ENCODE measurements at regions not wholly inside any gene's neighbourhood (a gene's known extent, or its start where the extent isn't known, plus 50 kb on each side); places are given as distances from the start of the nearest gene placed in this dataset.
A peak's percentile ranks its signal among the peaks of the same experiment; 100 is the strongest.

- Mint-ChIP-seq H3K27ac (no peak overlapping the region), H3K4me3 (no peak overlapping the region), H3K9me3 (peaks cover 0 to 8% of the 10 kb centered on the region in 2 donors), H3K4me1 (no peaks in the 10 kb centered on the region), H3K27me3 (no peaks in the 10 kb centered on the region)
- no peak for DNase-seq
- no peak for ATAC-seq
Measured at GRCh38 chr13:104008541-104009435, 942.6 kb upstream of the SLC10A2 start.

- Mint-ChIP-seq H3K27me3 (no peaks in the 10 kb centered on the region), H3K9me3 (peaks cover 0 to 8% of the 10 kb centered on the region in 2 donors), H3K27ac (no peak overlapping the region), H3K4me3 (no peak overlapping the region), H3K4me1 (no peaks in the 10 kb centered on the region)
- no peak for ATAC-seq
- no peak for DNase-seq
Measured at GRCh38 chr13:104008075-104008474, 941.9 kb upstream of the SLC10A2 start.

DNA sequence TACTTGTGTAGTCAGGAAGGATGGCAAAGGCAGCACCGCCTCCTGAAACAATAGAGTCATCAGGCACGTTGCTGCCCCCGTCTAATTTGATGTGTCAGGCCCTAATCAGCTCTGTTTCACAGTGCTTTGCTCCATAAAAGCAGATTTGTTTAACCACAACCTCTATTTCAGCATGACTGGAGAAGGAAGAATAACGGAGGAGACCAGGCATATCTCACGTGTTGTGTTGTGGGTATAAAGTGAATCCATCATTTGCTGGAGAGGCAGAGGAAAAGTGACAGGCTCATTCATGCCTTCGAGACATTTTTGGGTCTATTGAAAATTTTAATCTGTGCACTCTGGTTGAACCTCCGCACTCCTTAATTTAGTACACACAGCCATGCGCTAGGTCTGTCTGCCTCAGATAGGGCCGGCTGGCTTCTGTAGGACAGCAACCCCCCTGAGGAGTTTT is 940.4 kb upstream of the SLC10A2 start:
- H3K27me3 Mint-ChIP-seq: no peaks in the 10 kb centered on the region

DNA sequence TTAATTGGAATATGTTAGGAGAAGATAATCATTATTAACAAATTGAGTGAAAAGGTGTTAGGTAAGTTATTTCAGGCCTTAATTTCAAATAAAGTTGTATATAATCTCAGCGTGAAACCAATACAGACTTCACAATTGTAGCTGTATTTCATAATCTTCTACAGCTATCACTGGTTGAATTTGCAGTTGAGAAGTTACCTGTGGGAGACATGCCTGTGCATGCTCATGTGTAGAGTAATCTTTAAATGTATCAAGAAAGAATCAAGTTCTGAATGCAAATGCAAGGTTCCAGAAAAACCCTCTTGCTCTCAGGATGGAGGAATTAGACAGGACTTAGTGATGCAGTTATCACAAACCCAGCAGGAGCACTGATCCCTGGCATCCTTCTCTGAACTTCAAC is 938.4 kb upstream of the SLC10A2 start:
- DNase-seq (no peak), ATAC-seq (no peak)
- Mint-ChIP-seq H3K9me3 (no peaks in the 10 kb centered on the region), H3K4me3 (no peak overlapping the region), H3K4me1 (no peaks in the 10 kb centered on the region), H3K27me3 (no peaks in the 10 kb centered on the region), H3K27ac (no peak overlapping the region)

More for the DNA sequence above, 940.4 kb upstream of the SLC10A2 start:
- H3K9me3 Mint-ChIP-seq: peaks cover 0 to 3% of the 10 kb centered on the region in 2 donors
- no peak for DNase-seq
- H3K27ac Mint-ChIP-seq: peak overlapping the region in 1 of 2 donors; percentile 46
- no peaks in the 10 kb centered on the region for H3K4me1 Mint-ChIP-seq
- no peak for ATAC-seq
- no peak overlapping the region for H3K4me3 Mint-ChIP-seq

DNA sequence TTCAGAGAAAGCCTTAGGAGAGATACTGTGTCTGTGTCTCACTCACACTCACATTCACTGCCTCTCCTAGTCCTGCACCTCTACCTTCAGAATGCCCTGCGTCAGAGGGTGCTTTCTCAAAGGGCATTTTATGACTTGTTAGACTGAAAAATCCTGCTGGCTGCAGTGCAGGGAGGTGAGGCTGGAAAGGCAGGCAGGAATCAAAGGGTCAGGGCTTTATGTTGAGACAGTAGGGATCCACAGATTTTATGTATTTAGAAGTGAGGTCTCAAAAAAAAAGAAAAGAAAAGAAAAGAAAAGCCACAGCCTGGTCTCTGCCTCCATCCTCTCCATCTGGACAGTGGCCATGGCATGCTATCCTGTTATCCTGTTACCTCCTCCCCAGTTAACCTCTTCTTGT is 936.0 kb upstream of the SLC10A2 start:
- Mint-ChIP-seq H3K27ac (no peak overlapping the region), H3K4me1 (no peaks in the 10 kb centered on the region), H3K4me3 (no peak overlapping the region), H3K9me3 (no peaks in the 10 kb centered on the region), H3K27me3 (no peaks in the 10 kb centered on the region)
- DNase-seq: no peak
- no peak for ATAC-seq

DNA sequence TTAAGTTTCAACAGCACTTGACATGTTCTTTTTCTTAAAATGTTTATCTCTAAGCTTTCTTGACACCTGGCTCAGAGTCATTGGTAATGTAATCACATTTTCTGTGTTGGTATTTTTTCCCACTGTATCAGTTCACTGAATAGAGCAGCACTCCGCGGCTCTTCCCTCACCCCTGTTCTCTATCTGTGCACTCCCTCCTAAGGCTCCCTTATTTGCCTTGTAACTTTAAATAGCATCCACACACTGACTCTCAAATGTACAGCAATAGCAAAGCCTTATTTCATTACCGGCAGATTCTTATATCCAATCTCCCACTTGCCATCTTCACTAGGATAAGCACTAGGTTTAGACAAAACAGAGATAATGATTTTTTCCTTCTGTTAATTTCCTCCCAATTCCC is 935.5 kb upstream of the SLC10A2 start:
- no peak overlapping the region for H3K27ac Mint-ChIP-seq
- no peak for DNase-seq
- H3K9me3 Mint-ChIP-seq: no peaks in the 10 kb centered on the region
- H3K27me3 Mint-ChIP-seq: no peaks in the 10 kb centered on the region
- no peaks in the 10 kb centered on the region for H3K4me1 Mint-ChIP-seq
- H3K4me3 Mint-ChIP-seq: no peak overlapping the region
- no peak for ATAC-seq

DNA sequence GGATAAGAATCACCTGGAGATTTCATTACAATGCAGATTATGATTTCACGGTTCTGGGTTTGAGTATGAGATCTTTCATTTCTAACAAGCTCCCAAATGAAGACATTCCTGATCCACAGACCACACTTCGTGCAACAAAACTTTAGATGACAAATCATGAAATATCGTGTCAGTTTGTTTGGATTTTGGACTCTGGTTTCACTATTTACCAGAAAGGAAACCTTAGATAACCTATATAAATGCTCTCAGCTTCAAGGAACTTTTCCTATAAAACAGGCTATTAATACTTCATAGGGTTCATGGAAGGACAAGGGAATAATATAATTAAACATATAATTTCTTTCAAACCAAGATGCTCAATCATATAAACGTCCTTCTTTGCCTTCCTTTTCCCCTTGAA is 930.5 kb upstream of the SLC10A2 start:
- no peak for ATAC-seq
- Mint-ChIP-seq H3K27me3 (no peaks in the 10 kb centered on the region), H3K9me3 (peaks cover 12 to 15% of the 10 kb centered on the region in 2 donors), H3K27ac (no peak overlapping the region), H3K4me3 (no peak overlapping the region), H3K4me1 (no peaks in the 10 kb centered on the region)
- no peak for DNase-seq

GRCh38 chr13:103983948-103984347 is 917.7 kb upstream of the SLC10A2 start:
- ATAC-seq (no peak), DNase-seq (no peak)
- Mint-ChIP-seq H3K9me3 (no peaks in the 10 kb centered on the region), H3K27me3 (no peaks in the 10 kb centered on the region), H3K4me3 (no peak overlapping the region), H3K27ac (no peak overlapping the region), H3K4me1 (no peaks in the 10 kb centered on the region)

DNA sequence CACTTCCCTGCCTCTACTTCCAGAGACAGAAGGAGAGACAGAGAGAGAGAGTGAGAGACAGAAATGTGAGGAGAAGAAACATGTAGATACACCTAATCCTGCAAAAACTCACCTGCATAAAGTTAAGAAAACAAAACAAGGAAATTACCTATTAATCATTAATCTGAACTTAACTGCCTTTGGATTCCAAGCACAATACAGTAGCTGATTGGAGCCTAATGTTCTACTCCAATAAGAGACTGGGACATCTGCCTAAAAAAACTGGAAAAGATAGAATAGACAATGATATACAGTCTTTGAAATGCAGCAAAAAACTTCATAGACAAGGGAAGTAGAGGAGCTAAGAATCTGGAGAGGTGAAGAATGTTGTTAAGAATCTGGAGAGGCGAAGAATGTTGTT is 910.2 kb upstream of the SLC10A2 start:
- Mint-ChIP-seq H3K4me1 (no peaks in the 10 kb centered on the region), H3K9me3 (peaks cover 5 to 7% of the 10 kb centered on the region in 2 donors), H3K27me3 (no peaks in the 10 kb centered on the region), H3K27ac (no peak overlapping the region), H3K4me3 (no peak overlapping the region)
- no peak for ATAC-seq
- DNase-seq: no peak

DNA sequence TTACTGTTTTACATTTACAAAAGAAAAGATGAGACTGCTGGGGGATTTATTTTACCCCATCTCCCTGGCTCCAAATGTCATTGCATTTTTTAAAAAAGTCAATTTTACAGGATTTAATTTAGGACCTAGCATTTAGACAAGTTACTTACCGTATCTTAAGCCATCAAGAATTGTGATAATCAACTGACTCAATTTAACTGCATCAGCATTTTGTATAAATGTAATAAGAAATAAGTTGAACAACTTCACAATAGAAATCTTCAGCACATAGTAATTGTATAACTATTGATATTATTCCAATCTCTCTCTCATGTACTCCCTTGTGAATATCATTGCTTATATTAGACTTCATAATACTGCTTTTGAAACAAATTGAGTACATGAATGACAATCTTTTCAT is 907.5 kb upstream of the SLC10A2 start:
- Mint-ChIP-seq H3K27ac (no peak overlapping the region), H3K4me3 (no peak overlapping the region), H3K27me3 (no peaks in the 10 kb centered on the region), H3K4me1 (no peaks in the 10 kb centered on the region), H3K9me3 (peaks cover 5 to 7% of the 10 kb centered on the region in 2 donors)
- DNase-seq: no peak
- ATAC-seq: no peak

GRCh38 chr13:103969520-103970050 is 903.4 kb upstream of the SLC10A2 start:
- no peak for ATAC-seq
- no peaks in the 10 kb centered on the region for H3K4me1 Mint-ChIP-seq
- H3K4me3 Mint-ChIP-seq: no peak overlapping the region
- peaks cover 0 to 7% of the 10 kb centered on the region in 2 donors for H3K9me3 Mint-ChIP-seq
- DNase-seq: no peak
- no peak overlapping the region for H3K27ac Mint-ChIP-seq
- no peaks in the 10 kb centered on the region for H3K27me3 Mint-ChIP-seq

DNA sequence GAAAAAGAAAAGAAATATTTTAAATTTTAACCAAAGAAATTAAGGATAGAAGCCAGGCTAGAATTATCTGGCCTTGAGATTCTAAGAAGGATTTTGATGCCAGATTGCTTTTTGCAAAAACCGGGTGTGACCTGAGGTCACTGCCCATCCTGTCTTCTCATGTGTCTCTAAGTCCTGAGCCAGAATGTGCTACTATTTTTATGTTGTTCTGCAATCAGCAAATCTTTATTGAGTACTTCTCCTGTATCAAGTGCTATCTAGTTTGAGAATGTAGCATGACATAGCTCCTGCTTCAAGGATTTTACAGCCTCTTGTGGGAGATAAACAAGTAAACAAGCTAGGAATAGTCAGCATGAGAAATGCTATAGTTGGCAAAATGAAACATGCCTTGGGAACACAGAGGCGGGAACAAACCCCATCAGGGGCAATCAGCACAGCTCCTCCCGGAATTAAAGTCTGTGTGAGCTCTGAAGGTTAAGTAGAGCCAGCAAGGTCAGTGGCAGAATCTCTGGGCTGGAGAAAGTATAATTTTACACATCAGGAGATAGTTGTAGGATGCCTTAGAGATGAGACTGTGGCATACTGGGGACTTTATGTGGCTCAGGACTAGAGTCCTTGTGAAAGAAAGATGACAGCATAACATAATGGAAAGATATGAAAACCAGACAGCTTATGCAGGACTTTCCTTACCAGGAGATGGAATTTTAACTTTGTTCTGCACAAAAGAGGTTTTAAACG is 899.5 kb upstream of the SLC10A2 start:
- Mint-ChIP-seq H3K9me3 (no peaks in the 10 kb centered on the region), H3K27ac (no peak overlapping the region), H3K4me3 (no peak overlapping the region), H3K27me3 (no peaks in the 10 kb centered on the region), H3K4me1 (no peaks in the 10 kb centered on the region)
- ATAC-seq: no peak
- no peak for DNase-seq

- H3K4me1 Mint-ChIP-seq: no peaks in the 10 kb centered on the region
- DNase-seq (no peak), ATAC-seq (no peak)
- H3K9me3 Mint-ChIP-seq: no peaks in the 10 kb centered on the region
- H3K27me3 Mint-ChIP-seq: no peaks in the 10 kb centered on the region
- H3K27ac Mint-ChIP-seq: no peak overlapping the region
- no peak overlapping the region for H3K4me3 Mint-ChIP-seq
Measured at GRCh38 chr13:103961784-103962183, 895.6 kb upstream of the SLC10A2 start.

GRCh38 chr13:103961129-103961528 is 894.9 kb upstream of the SLC10A2 start:
- H3K27ac Mint-ChIP-seq: no peak overlapping the region
- DNase-seq: no peak
- no peaks in the 10 kb centered on the region for H3K27me3 Mint-ChIP-seq
- no peak overlapping the region for H3K4me3 Mint-ChIP-seq
- no peaks in the 10 kb centered on the region for H3K9me3 Mint-ChIP-seq
- no peak for ATAC-seq
- no peaks in the 10 kb centered on the region for H3K4me1 Mint-ChIP-seq

- DNase-seq (no peak), ATAC-seq (no peak)
- no peaks in the 10 kb centered on the region for H3K27me3 Mint-ChIP-seq
- no peak overlapping the region for H3K4me3 Mint-ChIP-seq
- H3K9me3 Mint-ChIP-seq: peaks cover 2 to 3% of the 10 kb centered on the region in 2 donors
- no peak overlapping the region for H3K27ac Mint-ChIP-seq
- H3K4me1 Mint-ChIP-seq: no peaks in the 10 kb centered on the region
Measured at GRCh38 chr13:103960001-103960400, 893.8 kb upstream of the SLC10A2 start.

DNA sequence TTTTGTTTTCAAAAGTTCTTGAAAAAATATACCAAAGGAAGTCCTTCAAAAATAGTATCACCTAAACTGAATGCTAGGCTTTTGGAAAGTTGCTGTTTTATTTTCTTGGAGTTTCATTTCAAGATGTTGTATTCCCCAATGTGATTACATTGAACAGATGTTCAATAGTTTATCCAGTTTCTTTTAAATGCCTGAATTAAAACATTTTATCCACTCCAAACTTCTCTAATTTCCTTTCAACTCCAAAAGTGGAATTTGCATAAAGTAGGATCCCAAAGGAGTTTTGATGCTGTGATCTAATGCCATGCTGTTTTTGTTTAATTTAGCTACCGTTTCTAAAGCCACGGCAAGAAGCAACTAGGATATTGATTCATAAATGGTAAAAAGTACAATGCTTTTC is 892.5 kb upstream of the SLC10A2 start:
- H3K27ac Mint-ChIP-seq: no peak overlapping the region
- no peak overlapping the region for H3K4me3 Mint-ChIP-seq
- no peak for DNase-seq
- peaks cover 11 to 13% of the 10 kb centered on the region in 2 donors for H3K9me3 Mint-ChIP-seq
- no peaks in the 10 kb centered on the region for H3K4me1 Mint-ChIP-seq
- H3K27me3 Mint-ChIP-seq: no peaks in the 10 kb centered on the region
- no peak for ATAC-seq

Data from stimulated activated naive CD8-positive, alpha-beta T cell treated with anti-CD3 and anti-CD28 coated beads, Interleukin-15, amount 100 ng/mL, for 72 hours (primary cell).